Esophagus squamous epithelium (tissue), 4 donors: ENCODE measurements at regions not wholly inside any gene's neighbourhood (a gene's known extent, or its start where the extent isn't known, plus 50 kb on each side); places are given as distances from the start of the nearest gene placed in this dataset.

ENCODE experiments used
- small RNA-seq, 4 donors: library from RNA; depleted of rRNA; stranded (forward); fragments of <200 nt; gene quantifications; one replicate each; pipeline ENCODE3, GENCODE V24; 2016

Small RNA genes lying in the stretch of these regions (small RNA-seq; reads per million reads assigned to genes)
- 0 reads per million in 4 donors for gene SNRPCP5
